ENCODE measurements at regions not wholly inside any gene's neighbourhood (a gene's known extent, or its start where the extent isn't known, plus 50 kb on each side); places are given as distances from the start of the nearest gene placed in this dataset.

DNA sequence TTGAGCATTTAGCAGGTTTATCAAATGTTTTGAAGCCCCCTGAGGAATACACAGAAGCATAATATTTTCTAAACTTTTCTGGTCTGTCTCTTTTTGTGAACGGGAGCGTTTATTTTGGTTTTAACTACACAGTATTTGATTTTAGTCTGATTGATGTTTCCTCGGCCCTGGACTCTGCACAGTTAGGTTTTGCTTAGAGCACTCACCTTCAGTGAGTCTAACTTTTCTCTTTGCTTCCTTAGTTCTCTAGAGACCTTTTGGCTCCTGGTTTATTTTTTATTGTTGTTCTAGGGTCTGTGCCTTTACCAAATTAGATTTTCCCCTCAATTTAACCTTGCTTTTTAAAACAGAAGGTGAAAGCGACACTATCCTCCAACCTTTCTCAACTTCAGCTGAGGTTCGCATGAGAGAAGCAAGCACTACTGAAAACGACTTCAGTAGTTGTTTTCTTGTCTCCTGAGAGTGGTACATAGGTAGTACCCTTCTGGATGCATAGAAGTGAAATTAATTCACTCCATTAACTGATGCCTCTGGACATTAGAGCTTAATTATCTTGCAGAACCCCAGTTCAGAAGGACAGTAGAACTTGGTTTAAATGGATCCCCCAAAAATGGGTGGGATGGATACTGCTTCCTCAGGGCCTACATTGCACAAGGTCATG, 166.7 kb upstream of the ELL2 start:
- H3K4me3 ChIP-seq, result no peak overlapping the region
- H3K4me1 ChIP-seq, result peaks cover 18% of the 10 kb centered on the region
- no peak overlapping the region for H3K4me2 ChIP-seq
- DNase-seq (ENCODE audit: low read depth in 1 of 2, low spot score in 1 of 2), result no peak
- H3K9me3 ChIP-seq, result no peaks in the 10 kb centered on the region
- WGBS (ENCODE audit: missing lambda C conversion rate), result 83% methylated on average over 6 of the region's 6 CpGs
- TF ChIP-seq, protein P1, sequence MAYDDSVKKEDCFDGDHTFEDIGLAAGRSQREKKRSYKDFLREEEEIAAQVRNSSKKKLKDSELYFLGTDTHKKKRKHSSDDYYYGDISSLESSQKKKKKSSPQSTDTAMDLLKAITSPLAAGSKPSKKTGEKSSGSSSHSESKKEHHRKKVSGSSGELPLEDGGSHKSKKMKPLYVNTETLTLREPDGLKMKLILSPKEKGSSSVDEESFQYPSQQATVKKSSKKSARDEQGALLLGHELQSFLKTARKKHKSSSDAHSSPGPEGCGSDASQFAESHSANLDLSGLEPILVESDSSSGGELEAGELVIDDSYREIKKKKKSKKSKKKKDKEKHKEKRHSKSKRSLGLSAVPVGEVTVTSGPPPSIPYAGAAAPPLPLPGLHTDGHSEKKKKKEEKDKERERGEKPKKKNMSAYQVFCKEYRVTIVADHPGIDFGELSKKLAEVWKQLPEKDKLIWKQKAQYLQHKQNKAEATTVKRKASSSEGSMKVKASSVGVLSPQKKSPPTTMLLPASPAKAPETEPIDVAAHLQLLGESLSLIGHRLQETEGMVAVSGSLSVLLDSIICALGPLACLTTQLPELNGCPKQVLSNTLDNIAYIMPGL (CRISPR knock-in tag; IDR thresholded peaks at IDR 0.05; ENCODE audit: borderline replicate concordance), result no peak
- TF ChIP-seq RCOR1 (IDR thresholded peaks at IDR 0.05; ENCODE audit: low read depth, low read length) (no peak), KDM1A (IDR thresholded peaks at IDR 0.05; ENCODE audit: low read depth) (no peak), EHF (CRISPR knock-in tag; IDR thresholded peaks at IDR 0.05) (no peak), RNF2 (IDR thresholded peaks at IDR 0.05; ENCODE audit: borderline replicate concordance, low read depth) (no peak), RAD21 (conservative IDR thresholded peaks at IDR 0.05 in 1 of 2, IDR thresholded peaks at IDR 0.05 in 1 of 2) (no peak), SMC3 (IDR thresholded peaks at IDR 0.05) (no peak), ZSCAN20 (CRISPR knock-in tag; IDR thresholded peaks at IDR 0.05) (no peak), CEBPB (IDR thresholded peaks at IDR 0.05) (no peak), MAFK (IDR thresholded peaks at IDR 0.05; ENCODE audit: partially characterized antibody) (no peak), ZC3H11A (IDR thresholded peaks at IDR 0.05) (no peak), MYC (IDR thresholded peaks at IDR 0.05; ENCODE audit: borderline replicate concordance, low read length) (no peak)
- TF ChIP-seq, protein P2, sequence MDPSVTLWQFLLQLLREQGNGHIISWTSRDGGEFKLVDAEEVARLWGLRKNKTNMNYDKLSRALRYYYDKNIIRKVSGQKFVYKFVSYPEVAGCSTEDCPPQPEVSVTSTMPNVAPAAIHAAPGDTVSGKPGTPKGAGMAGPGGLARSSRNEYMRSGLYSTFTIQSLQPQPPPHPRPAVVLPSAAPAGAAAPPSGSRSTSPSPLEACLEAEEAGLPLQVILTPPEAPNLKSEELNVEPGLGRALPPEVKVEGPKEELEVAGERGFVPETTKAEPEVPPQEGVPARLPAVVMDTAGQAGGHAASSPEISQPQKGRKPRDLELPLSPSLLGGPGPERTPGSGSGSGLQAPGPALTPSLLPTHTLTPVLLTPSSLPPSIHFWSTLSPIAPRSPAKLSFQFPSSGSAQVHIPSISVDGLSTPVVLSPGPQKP (IDR thresholded peaks at IDR 0.05; ENCODE audit: low read depth, low read length), result no peak
- TF ChIP-seq, protein P3, sequence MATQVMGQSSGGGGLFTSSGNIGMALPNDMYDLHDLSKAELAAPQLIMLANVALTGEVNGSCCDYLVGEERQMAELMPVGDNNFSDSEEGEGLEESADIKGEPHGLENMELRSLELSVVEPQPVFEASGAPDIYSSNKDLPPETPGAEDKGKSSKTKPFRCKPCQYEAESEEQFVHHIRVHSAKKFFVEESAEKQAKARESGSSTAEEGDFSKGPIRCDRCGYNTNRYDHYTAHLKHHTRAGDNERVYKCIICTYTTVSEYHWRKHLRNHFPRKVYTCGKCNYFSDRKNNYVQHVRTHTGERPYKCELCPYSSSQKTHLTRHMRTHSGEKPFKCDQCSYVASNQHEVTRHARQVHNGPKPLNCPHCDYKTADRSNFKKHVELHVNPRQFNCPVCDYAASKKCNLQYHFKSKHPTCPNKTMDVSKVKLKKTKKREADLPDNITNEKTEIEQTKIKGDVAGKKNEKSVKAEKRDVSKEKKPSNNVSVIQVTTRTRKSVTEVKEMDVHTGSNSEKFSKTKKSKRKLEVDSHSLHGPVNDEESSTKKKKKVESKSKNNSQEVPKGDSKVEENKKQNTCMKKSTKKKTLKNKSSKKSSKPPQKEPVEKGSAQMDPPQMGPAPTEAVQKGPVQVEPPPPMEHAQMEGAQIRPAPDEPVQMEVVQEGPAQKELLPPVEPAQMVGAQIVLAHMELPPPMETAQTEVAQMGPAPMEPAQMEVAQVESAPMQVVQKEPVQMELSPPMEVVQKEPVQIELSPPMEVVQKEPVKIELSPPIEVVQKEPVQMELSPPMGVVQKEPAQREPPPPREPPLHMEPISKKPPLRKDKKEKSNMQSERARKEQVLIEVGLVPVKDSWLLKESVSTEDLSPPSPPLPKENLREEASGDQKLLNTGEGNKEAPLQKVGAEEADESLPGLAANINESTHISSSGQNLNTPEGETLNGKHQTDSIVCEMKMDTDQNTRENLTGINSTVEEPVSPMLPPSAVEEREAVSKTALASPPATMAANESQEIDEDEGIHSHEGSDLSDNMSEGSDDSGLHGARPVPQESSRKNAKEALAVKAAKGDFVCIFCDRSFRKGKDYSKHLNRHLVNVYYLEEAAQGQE (IDR thresholded peaks at IDR 0.05), result no peak
- TF ChIP-seq, protein P4, sequence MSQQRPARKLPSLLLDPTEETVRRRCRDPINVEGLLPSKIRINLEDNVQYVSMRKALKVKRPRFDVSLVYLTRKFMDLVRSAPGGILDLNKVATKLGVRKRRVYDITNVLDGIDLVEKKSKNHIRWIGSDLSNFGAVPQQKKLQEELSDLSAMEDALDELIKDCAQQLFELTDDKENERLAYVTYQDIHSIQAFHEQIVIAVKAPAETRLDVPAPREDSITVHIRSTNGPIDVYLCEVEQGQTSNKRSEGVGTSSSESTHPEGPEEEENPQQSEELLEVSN (IDR thresholded peaks at IDR 0.05; ENCODE audit: borderline replicate concordance, low read depth), result no peak
- CTCF ChIA-PET, result interaction anchor here (1.6 kb wide), 1 partner anchor 8 kb away, joined by 5 read pairs; no protein-coding TSS in a partner anchor
- FAIRE-seq, result no peak
- POLR2A ChIA-PET, result no interaction called here
- ATAC-seq, result no peak
- no peak overlapping the region for H3K27ac ChIP-seq

DNA sequence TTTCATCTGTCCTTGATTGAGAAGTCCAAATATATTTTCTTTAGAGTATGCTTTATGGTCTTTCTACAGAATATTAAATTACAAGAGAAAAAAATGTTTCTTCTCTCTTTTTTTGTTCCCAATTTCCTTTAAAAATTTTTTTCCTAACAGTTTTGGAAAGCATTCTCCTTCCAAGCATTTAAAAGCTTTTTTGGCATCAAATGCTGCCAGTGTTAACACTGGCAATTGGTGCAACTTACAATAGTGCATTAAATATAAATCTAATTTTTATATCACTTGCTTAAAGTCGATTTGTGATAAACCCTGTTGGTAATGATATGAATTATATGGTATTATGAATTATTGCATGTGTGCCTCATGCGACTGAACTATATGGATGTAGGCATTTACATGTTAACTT, 165.9 kb upstream of the ELL2 start:
- no peak overlapping the region for H3K4me2 ChIP-seq
- no peak for TF ChIP-seq CHD2 (IDR thresholded peaks at IDR 0.05; ENCODE audit: low read length, partially characterized antibody)
- TF ChIP-seq, protein P5, sequence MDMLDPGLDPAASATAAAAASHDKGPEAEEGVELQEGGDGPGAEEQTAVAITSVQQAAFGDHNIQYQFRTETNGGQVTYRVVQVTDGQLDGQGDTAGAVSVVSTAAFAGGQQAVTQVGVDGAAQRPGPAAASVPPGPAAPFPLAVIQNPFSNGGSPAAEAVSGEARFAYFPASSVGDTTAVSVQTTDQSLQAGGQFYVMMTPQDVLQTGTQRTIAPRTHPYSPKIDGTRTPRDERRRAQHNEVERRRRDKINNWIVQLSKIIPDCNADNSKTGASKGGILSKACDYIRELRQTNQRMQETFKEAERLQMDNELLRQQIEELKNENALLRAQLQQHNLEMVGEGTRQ (IDR thresholded peaks at IDR 0.05), result no peak
- H3K4me3 ChIP-seq, result no peak overlapping the region
- FAIRE-seq, result no peak
- WGBS (ENCODE audit: missing lambda C conversion rate), result 52% methylated on average over 2 of the region's 2 CpGs
- peaks cover 18% of the 10 kb centered on the region for H3K4me1 ChIP-seq
- ChIA-PET CTCF (interaction anchor here (1.0 to 1.6 kb wide), 3 partner anchors 9 to 281 kb away, joined by 3 to 5 read pairs (median 3); no protein-coding TSS in a partner anchor), POLR2A (no interaction called here)
- no peak overlapping the region for H3K27ac ChIP-seq
- no peak for ATAC-seq
- DNase-seq (ENCODE audit: low read depth in 1 of 2, low spot score in 1 of 2), result no peak
- no peaks in the 10 kb centered on the region for H3K9me3 ChIP-seq

Data from A549 (cell line).